ENCODE measurements at regions not wholly inside any gene's neighbourhood (a gene's known extent, or its start where the extent isn't known, plus 50 kb on each side); places are given as distances from the start of the nearest gene placed in this dataset.

DNA sequence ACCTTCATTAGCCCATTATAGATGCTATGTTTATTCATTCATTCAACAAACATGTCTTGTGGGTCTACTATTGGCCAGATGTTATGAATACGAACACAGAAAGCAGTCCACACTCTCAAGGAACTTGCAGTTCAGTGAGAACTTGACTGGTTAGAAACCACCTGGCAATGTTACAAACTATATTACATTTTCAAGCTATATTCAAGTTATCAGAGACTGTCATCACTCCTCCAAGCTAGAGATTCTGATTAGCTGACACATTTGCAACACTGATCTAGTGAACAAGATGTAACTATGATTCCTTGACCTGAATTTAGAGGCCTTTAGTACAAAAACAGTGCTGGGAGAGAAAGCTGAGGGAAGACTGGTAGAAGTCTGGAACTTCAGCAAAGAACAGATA, 170.7 kb upstream of the EEA1 start:
- Histone ChIP-seq H3K79me1 (ENCODE audit: low read depth, low read length) (no peaks in the 10 kb centered on the region), H3K56ac (replicated peaks; ENCODE audit: insufficient read length, low read depth, low read length) (no peak overlapping the region), H3K36me3 (ENCODE audit: control insufficient read depth in 2 of 4, insufficient read depth in 4 of 4, low read length in 3 of 4) (no peaks in the 10 kb centered on the region), H3K14ac (ENCODE audit: insufficient read length) (no peak overlapping the region), H3K23me2 (ENCODE audit: low read depth, low read length) (no peaks in the 10 kb centered on the region), H3K18ac (ENCODE audit: extremely low read depth, low read length) (no peak overlapping the region), H3K79me2 (ENCODE audit: control insufficient read depth in 1 of 2, insufficient read depth in 2 of 2, low read length in 2 of 2) (no peaks in the 10 kb centered on the region), H3K23ac (ENCODE audit: insufficient read length) (no peak overlapping the region), H4K5ac (ENCODE audit: insufficient read length, low read depth, low read length) (no peak overlapping the region), H2BK12ac (ENCODE audit: low read depth, low read length) (no peak overlapping the region), H3K4me3 (ENCODE audit: extremely low read depth in 1 of 4, insufficient read depth in 2 of 4, low read depth in 3 of 4, low read length in 4 of 4) (no peak overlapping the region), H3K9me3 (ENCODE audit: insufficient read depth in 2 of 2, low read depth in 1 of 2, low read length in 1 of 2) (no peaks in the 10 kb centered on the region), H2BK120ac (replicated peaks; ENCODE audit: low read depth, low read length) (no peak overlapping the region), H3K4me2 (ENCODE audit: insufficient read depth in 1 of 2, low read depth in 2 of 2, low read length in 2 of 2) (no peak overlapping the region), H2AFZ (ENCODE audit: low read length) (no peak overlapping the region), H2BK5ac (ENCODE audit: low read depth, low read length) (no peak overlapping the region), H3K9ac (replicated peaks in 1 of 4; ENCODE audit: extremely low read depth in 1 of 4, low read depth in 3 of 4, low read length in 3 of 4) (no peak overlapping the region), H3K27me3 (replicated peaks in 1 of 4; ENCODE audit: control insufficient read depth in 3 of 4, extremely low read depth in 1 of 4, insufficient read depth in 3 of 4, low read length in 3 of 4) (no peaks in the 10 kb centered on the region), H3K4ac (replicated peaks; ENCODE audit: insufficient read length, low read depth, low read length) (no peak overlapping the region), H2AK5ac (ENCODE audit: low read depth, low read length) (no peak overlapping the region), H3K27ac (ENCODE audit: low read depth, low read length) (no peak overlapping the region), H2BK20ac (ENCODE audit: low read length) (no peak overlapping the region), H4K20me1 (replicated peaks in 1 of 2; ENCODE audit: control insufficient read depth in 1 of 2, insufficient read depth in 2 of 2, low read length in 2 of 2) (no peaks in the 10 kb centered on the region), H3K4me1 (replicated peaks in 1 of 4; ENCODE audit: control insufficient read depth in 3 of 4, insufficient read depth in 4 of 4, low read length in 3 of 4) (no peaks in the 10 kb centered on the region), H4K91ac (replicated peaks; ENCODE audit: insufficient read length, low read length) (no peak overlapping the region), H2BK15ac (ENCODE audit: low read length) (no peak overlapping the region), H4K8ac (ENCODE audit: extremely low read depth, insufficient read depth, low read length) (no peak overlapping the region)
- 91% methylated on average over 1 of the region's 1 CpG; no CpG with 5 or more reads in 1 of the 2 experiments for WGBS, 2 experiments (ENCODE audit: extremely low coverage in 1 of 2, insufficient coverage in 1 of 2, insufficient read length in 1 of 2, insufficient replicate concordance in 2 of 2, low coverage in 1 of 2, low lambda C conversion rate in 2 of 2, missing lambda C conversion rate in 1 of 2)
- POLR2A ChIA-PET (ENCODE audit: partially characterized antibody): no interaction called here
- FAIRE-seq (no peak), DNase-seq (ENCODE audit: low read depth in 1 of 2, low spot score in 2 of 2) (no peak)
- TF ChIP-seq RFX5 (IDR thresholded peaks at IDR 0.05; ENCODE audit: borderline replicate concordance, low read depth, low read length): no peak
- TF ChIP-seq KDM5A (IDR thresholded peaks at IDR 0.05; ENCODE audit: low read length): no peak
- TF ChIP-seq KDM1A (IDR thresholded peaks at IDR 0.05; ENCODE audit: borderline replicate concordance, low read length): no peak
- TF ChIP-seq TAF7 (optimal IDR thresholded peaks at IDR 0.05; ENCODE audit: borderline replicate concordance, low read depth, low read length): no peak
- TF ChIP-seq JUN (IDR thresholded peaks at IDR 0.05; ENCODE audit: low read depth, low read length): no peak
- TF ChIP-seq SIRT6 (IDR thresholded peaks at IDR 0.05; ENCODE audit: low read length): no peak
- no peak for TF ChIP-seq GTF2F1 (IDR thresholded peaks at IDR 0.05; ENCODE audit: borderline replicate concordance, low read depth, low read length)
- TF ChIP-seq PHF8 (conservative IDR thresholded peaks at IDR 0.05; ENCODE audit: low read depth, low read length): no peak
- TF ChIP-seq ZNF274 (IDR thresholded peaks at IDR 0.05; ENCODE audit: borderline replicate concordance, extremely low read depth, low read length): no peak
- no peak for TF ChIP-seq CTBP2 (IDR thresholded peaks at IDR 0.05; ENCODE audit: borderline replicate concordance, insufficient read depth, insufficient read length, low read length)
- TF ChIP-seq, protein P1, sequence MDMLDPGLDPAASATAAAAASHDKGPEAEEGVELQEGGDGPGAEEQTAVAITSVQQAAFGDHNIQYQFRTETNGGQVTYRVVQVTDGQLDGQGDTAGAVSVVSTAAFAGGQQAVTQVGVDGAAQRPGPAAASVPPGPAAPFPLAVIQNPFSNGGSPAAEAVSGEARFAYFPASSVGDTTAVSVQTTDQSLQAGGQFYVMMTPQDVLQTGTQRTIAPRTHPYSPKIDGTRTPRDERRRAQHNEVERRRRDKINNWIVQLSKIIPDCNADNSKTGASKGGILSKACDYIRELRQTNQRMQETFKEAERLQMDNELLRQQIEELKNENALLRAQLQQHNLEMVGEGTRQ (IDR thresholded peaks at IDR 0.05; ENCODE audit: low read length): no peak
- CTCF ChIA-PET (ENCODE audit: partially characterized antibody): interaction anchor here (0.6 to 4.6 kb wide), 4 partner anchors 9 to 177 kb away, joined by 3 to 56 read pairs (median 4); no protein-coding TSS in a partner anchor

Data from H1 (cell line).